GM12878 (cell line): ENCODE measurements at regions not wholly inside any gene's neighbourhood (a gene's known extent, or its start where the extent isn't known, plus 50 kb on each side); places are given as distances from the start of the nearest gene placed in this dataset.

Experiments used
- EP300 ChIP-seq, 2 experiments: fragments of 150-350 bp in 1 of 2; IDR thresholded peaks; 2 replicates each; pipeline ENCODE4 v1.6.1; 2011 to 2012; ENCODE audit warnings: low read depth in 2 of 2, low read length in 2 of 2, borderline replicate concordance in 1 of 2, improper control_type of control experiment in 1 of 2, inconsistent platforms in 1 of 2; ENCODE audit not compliant: control insufficient read depth in 1 of 2
- ESRRA ChIP-seq: IDR thresholded peaks from 2 replicates; pipeline ENCODE4 v1.6.1; 2012; ENCODE audit warnings: mild to moderate bottlenecking, low read length, improper control_type of control experiment
- EZH2 ChIP-seq: IDR thresholded peaks from 2 replicates; pipeline ENCODE4 v1.6.1; 2012; ENCODE audit warnings: low read depth, mild to moderate bottlenecking, control low read depth, inconsistent platforms, low read length, borderline replicate concordance; ENCODE audit not compliant: control insufficient read depth
- POLR2A ChIP-seq: IDR thresholded peaks from 2 replicates; pipeline ENCODE4 v1.6.1; 2011; ENCODE audit warnings: low read depth, mild to moderate bottlenecking, low read length
- POLR2AphosphoS5 ChIP-seq: IDR thresholded peaks from 2 replicates; pipeline ENCODE4 v1.6.1; 2011; ENCODE audit warnings: mild to moderate bottlenecking, low read length, inconsistent platforms
- SMARCA5 ChIP-seq: fragments of 450-650 bp; IDR thresholded peaks from 2 replicates; pipeline ENCODE4 v1.6.1; 2017; ENCODE audit warnings: mild to moderate bottlenecking
- ZBTB11 ChIP-seq: fragments of 450-650 bp; formaldehyde crosslinking; IDR thresholded peaks from 2 replicates; pipeline ENCODE4 v1.5.0; 2022; ENCODE audit warnings: mild to moderate bottlenecking, missing genetic modification characterization
- TF ChIP-seq, protein P1 (sequence below): IDR thresholded peaks from 2 replicates; pipeline ENCODE4 v1.6.1; 2011; ENCODE audit warnings: low read depth, mild to moderate bottlenecking, low read length, moderate library complexity, borderline replicate concordance; ENCODE audit errors: extremely low read depth
- TF ChIP-seq, protein P2 (sequence below), 3 experiments: IDR thresholded peaks in 2 of 3; conservative IDR thresholded peaks in 1 of 3; 2 replicates each; pipeline ENCODE4 v1.5.1; 2011; ENCODE audit warnings: low read depth in 3 of 3, low read length in 3 of 3, mild to moderate bottlenecking in 3 of 3, control low read depth in 2 of 3, moderate library complexity in 2 of 3, inconsistent platforms in 1 of 3, mixed read lengths in 1 of 3; ENCODE audit not compliant: control insufficient read depth in 2 of 3, insufficient read depth in 1 of 3; ENCODE audit errors: extremely low read depth in 1 of 3

DNA sequence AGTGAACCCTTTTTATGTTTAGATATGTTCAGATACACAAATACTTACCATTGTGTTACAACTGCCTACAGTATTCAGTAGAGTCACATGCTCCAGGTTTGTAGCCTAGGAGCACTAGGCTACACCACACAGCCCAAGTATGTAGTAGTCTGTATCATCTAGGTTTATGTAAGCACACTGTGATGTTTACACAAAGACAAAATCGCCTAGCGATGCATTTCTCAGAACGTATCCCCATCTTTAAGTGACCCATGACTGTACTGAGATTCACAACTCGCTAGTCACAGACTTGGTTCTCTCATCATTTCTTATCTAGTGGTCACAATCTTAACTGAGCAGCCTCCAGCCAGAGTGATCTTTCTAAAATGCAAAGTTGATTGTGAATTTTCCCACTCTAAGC, 119.2 kb downstream of the RASSF10 start:
- no peak for TF ChIP-seq ZBTB11
- TF ChIP-seq, protein P1, sequence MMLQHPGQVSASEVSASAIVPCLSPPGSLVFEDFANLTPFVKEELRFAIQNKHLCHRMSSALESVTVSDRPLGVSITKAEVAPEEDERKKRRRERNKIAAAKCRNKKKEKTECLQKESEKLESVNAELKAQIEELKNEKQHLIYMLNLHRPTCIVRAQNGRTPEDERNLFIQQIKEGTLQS = no peak
- TF ChIP-seq, protein P2, sequence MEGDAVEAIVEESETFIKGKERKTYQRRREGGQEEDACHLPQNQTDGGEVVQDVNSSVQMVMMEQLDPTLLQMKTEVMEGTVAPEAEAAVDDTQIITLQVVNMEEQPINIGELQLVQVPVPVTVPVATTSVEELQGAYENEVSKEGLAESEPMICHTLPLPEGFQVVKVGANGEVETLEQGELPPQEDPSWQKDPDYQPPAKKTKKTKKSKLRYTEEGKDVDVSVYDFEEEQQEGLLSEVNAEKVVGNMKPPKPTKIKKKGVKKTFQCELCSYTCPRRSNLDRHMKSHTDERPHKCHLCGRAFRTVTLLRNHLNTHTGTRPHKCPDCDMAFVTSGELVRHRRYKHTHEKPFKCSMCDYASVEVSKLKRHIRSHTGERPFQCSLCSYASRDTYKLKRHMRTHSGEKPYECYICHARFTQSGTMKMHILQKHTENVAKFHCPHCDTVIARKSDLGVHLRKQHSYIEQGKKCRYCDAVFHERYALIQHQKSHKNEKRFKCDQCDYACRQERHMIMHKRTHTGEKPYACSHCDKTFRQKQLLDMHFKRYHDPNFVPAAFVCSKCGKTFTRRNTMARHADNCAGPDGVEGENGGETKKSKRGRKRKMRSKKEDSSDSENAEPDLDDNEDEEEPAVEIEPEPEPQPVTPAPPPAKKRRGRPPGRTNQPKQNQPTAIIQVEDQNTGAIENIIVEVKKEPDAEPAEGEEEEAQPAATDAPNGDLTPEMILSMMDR (IDR thresholded peaks at IDR 0.05 in 2 of 3, conservative IDR thresholded peaks at IDR 0.05 in 1 of 3; ENCODE audit: control insufficient read depth in 2 of 3, extremely low read depth in 1 of 3, insufficient read depth in 1 of 3, low read depth in 3 of 3, low read length in 3 of 3) = no peak
- TF ChIP-seq POLR2A = no peak
- no peak for TF ChIP-seq EZH2
- no peak for TF ChIP-seq POLR2AphosphoS5
- TF ChIP-seq ESRRA = no peak
- no peak for TF ChIP-seq EP300 (IDR thresholded peaks at IDR 0.05; ENCODE audit: borderline replicate concordance in 1 of 2, control insufficient read depth in 1 of 2, low read depth in 2 of 2, low read length in 2 of 2)
- TF ChIP-seq SMARCA5 = no peak
